ENCODE measurements at regions not wholly inside any gene's neighbourhood (a gene's known extent, or its start where the extent isn't known, plus 50 kb on each side); places are given as distances from the start of the nearest gene placed in this dataset.

DNA sequence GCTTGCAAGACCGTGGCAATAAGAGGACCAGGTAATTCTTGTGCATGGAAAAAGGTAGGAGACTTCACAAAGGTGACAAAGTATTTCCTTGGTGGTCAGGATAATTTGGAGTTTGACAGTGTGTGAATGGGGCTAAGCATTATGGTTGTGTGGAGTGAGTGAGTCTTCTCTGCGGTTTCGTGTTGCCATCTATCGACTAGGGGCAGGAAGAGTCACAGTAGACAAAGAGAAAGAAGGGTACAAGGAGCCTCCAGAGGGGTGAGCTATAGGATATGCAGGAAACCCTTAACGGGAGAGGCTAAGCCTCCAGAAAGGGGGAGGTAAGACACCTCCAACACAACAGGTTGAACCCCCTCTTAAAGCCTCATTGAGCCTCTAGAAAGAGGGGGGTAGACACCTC lies 64.0 kb upstream of the RANBP6 start:
- Histone ChIP-seq H3K4me2 (ENCODE audit: low read length) (peak overlapping the region; percentile 84), H3K27me3 (ENCODE audit: insufficient read depth, low read length) (no peaks in the 10 kb centered on the region), H2AFZ (ENCODE audit: low read depth, low read length) (no peak overlapping the region), H3K9me3 (ENCODE audit: insufficient read depth, low read depth, low read length) (no peaks in the 10 kb centered on the region), H3K27ac (ENCODE audit: low read depth, low read length) (no peak overlapping the region), H3K9ac (ENCODE audit: low read length) (no peak overlapping the region), H4K20me1 (ENCODE audit: insufficient read depth, low read length) (no peaks in the 10 kb centered on the region), H3K4me1 (ENCODE audit: insufficient read depth, low read length) (no peaks in the 10 kb centered on the region), H3K4me3 (ENCODE audit: insufficient read depth, low read depth, low read length) (no peak overlapping the region), H3K36me3 (ENCODE audit: insufficient read depth, low read length) (no peaks in the 10 kb centered on the region), H3K79me2 (ENCODE audit: insufficient read depth, low read length) (no peaks in the 10 kb centered on the region)
- H3K36me3 Mint-ChIP-seq (ENCODE audit: low read depth, unreplicated experiment): no peaks in the 10 kb centered on the region
- peaks cover 2% of the 10 kb centered on the region for H3K9me3 Mint-ChIP-seq (ENCODE audit: unreplicated experiment)
- no peak for FAIRE-seq
- no peak for TF ChIP-seq EZH2 (IDR thresholded peaks at IDR 0.05; ENCODE audit: insufficient read depth, low read length)
- TF ChIP-seq, protein P1, sequence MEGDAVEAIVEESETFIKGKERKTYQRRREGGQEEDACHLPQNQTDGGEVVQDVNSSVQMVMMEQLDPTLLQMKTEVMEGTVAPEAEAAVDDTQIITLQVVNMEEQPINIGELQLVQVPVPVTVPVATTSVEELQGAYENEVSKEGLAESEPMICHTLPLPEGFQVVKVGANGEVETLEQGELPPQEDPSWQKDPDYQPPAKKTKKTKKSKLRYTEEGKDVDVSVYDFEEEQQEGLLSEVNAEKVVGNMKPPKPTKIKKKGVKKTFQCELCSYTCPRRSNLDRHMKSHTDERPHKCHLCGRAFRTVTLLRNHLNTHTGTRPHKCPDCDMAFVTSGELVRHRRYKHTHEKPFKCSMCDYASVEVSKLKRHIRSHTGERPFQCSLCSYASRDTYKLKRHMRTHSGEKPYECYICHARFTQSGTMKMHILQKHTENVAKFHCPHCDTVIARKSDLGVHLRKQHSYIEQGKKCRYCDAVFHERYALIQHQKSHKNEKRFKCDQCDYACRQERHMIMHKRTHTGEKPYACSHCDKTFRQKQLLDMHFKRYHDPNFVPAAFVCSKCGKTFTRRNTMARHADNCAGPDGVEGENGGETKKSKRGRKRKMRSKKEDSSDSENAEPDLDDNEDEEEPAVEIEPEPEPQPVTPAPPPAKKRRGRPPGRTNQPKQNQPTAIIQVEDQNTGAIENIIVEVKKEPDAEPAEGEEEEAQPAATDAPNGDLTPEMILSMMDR (IDR thresholded peaks at IDR 0.05; ENCODE audit: insufficient read depth, low read depth, low read length): no peak
- no peak for DNase-seq (ENCODE audit: low read depth)
- no peak overlapping the region for H3K4me3 Mint-ChIP-seq (ENCODE audit: unreplicated experiment)
- H3K4me1 Mint-ChIP-seq (ENCODE audit: low read depth, unreplicated experiment): peaks cover 20% of the 10 kb centered on the region
- H3K27me3 Mint-ChIP-seq (ENCODE audit: low read depth, unreplicated experiment): no peaks in the 10 kb centered on the region
- H3K27ac Mint-ChIP-seq (ENCODE audit: unreplicated experiment): peak overlapping the region; percentile 42

DNA sequence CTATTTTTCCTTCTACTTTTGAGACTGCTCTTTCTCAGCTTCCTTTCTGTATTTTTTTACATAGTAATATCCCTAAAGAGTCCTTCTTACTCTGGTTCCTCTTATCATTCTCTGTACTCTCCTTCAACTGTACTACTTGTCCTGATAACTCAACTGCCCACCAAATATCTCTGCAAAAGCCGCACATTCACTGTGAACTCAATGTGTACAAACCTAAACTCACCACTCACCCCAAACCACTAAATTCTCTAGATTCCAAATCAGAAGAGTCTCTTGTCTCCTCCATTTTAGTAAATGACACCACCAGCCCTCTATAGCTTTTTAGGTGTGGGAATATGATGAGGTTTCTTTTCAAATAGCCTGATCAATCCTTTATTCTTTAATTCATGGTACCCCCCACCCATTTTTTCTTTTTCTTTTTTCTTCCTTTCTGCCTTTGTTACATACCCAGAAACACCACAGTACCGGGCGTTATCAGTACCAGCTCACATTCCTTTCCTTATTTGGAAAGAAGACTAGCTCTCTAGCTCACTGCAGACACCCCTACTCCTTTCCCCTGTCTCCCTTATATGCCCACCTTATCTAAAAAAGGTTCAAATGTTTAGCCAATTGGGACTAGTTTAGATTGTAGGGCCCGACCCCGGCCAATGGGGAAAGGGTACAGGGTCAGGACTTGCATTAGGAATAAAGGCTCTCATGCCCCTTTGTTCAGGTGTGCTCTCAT lies 63.1 kb upstream of the RANBP6 start:
- Histone ChIP-seq H3K4me2 (ENCODE audit: low read length) (no peak overlapping the region), H3K4me3 (ENCODE audit: insufficient read depth, low read depth, low read length) (no peak overlapping the region), H3K4me1 (ENCODE audit: insufficient read depth, low read length) (no peaks in the 10 kb centered on the region), H3K36me3 (ENCODE audit: insufficient read depth, low read length) (no peaks in the 10 kb centered on the region), H2AFZ (ENCODE audit: low read depth, low read length) (no peak overlapping the region), H3K27ac (ENCODE audit: low read depth, low read length) (no peak overlapping the region), H3K9ac (ENCODE audit: low read length) (no peak overlapping the region), H4K20me1 (ENCODE audit: insufficient read depth, low read length) (no peaks in the 10 kb centered on the region), H3K79me2 (ENCODE audit: insufficient read depth, low read length) (no peaks in the 10 kb centered on the region), H3K27me3 (ENCODE audit: insufficient read depth, low read length) (no peaks in the 10 kb centered on the region), H3K9me3 (ENCODE audit: insufficient read depth, low read depth, low read length) (no peaks in the 10 kb centered on the region)
- FAIRE-seq (no peak), DNase-seq (ENCODE audit: low read depth) (peak; percentile 49)
- H3K4me3 Mint-ChIP-seq (ENCODE audit: unreplicated experiment): peak overlapping the region; percentile 1
- H3K9me3 Mint-ChIP-seq (ENCODE audit: unreplicated experiment): peaks cover 2% of the 10 kb centered on the region
- H3K27me3 Mint-ChIP-seq (ENCODE audit: low read depth, unreplicated experiment): no peaks in the 10 kb centered on the region
- peaks cover 20% of the 10 kb centered on the region for H3K4me1 Mint-ChIP-seq (ENCODE audit: low read depth, unreplicated experiment)
- H3K36me3 Mint-ChIP-seq (ENCODE audit: low read depth, unreplicated experiment): no peaks in the 10 kb centered on the region
- no peak for TF ChIP-seq EZH2 (IDR thresholded peaks at IDR 0.05; ENCODE audit: insufficient read depth, low read length)
- TF ChIP-seq, protein P1 (IDR thresholded peaks at IDR 0.05; ENCODE audit: insufficient read depth, low read depth, low read length): no peak
- H3K27ac Mint-ChIP-seq (ENCODE audit: unreplicated experiment): peak overlapping the region; percentile 95

DNA sequence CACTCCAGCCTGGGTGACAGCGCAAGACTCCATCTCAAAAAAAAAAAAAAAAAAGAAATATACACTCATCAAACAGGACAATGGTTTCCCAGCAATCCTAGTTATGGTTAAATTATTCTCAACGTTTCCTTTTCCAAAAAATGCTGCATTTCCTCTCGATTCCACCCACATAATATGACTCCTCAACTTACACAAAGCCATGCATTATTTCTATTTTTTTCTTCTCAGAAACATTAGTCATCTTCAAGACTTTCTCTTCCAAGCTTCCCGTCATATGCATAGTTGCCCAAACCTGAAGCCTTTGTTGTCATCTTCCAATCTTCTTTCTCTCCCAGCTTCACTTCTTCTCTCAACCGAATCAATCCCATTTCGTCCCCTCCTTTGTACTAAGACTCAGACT lies 61.4 kb upstream of the RANBP6 start:
- Histone ChIP-seq H3K27ac (ENCODE audit: low read depth, low read length) (peak overlapping the region; percentile 1), H2AFZ (ENCODE audit: low read depth, low read length) (peak overlapping the region; percentile 68), H3K27me3 (ENCODE audit: insufficient read depth, low read length) (no peaks in the 10 kb centered on the region), H3K36me3 (ENCODE audit: insufficient read depth, low read length) (no peaks in the 10 kb centered on the region), H4K20me1 (ENCODE audit: insufficient read depth, low read length) (no peaks in the 10 kb centered on the region), H3K9ac (ENCODE audit: low read length) (no peak overlapping the region), H3K9me3 (ENCODE audit: insufficient read depth, low read depth, low read length) (no peaks in the 10 kb centered on the region), H3K4me3 (ENCODE audit: insufficient read depth, low read depth, low read length) (no peak overlapping the region), H3K4me2 (ENCODE audit: low read length) (peak overlapping the region; percentile 60), H3K4me1 (ENCODE audit: insufficient read depth, low read length) (no peaks in the 10 kb centered on the region), H3K79me2 (ENCODE audit: insufficient read depth, low read length) (no peaks in the 10 kb centered on the region)
- Mint-ChIP-seq H3K27ac (ENCODE audit: unreplicated experiment) (no peak overlapping the region), H3K27me3 (ENCODE audit: low read depth, unreplicated experiment) (no peaks in the 10 kb centered on the region), H3K4me3 (ENCODE audit: unreplicated experiment) (no peak overlapping the region), H3K4me1 (ENCODE audit: low read depth, unreplicated experiment) (peaks cover 20% of the 10 kb centered on the region), H3K9me3 (ENCODE audit: unreplicated experiment) (peaks cover 2% of the 10 kb centered on the region), H3K36me3 (ENCODE audit: low read depth, unreplicated experiment) (no peaks in the 10 kb centered on the region)
- no peak for TF ChIP-seq EZH2 (IDR thresholded peaks at IDR 0.05; ENCODE audit: insufficient read depth, low read length)
- TF ChIP-seq, protein P1 (IDR thresholded peaks at IDR 0.05; ENCODE audit: insufficient read depth, low read depth, low read length): no peak
- FAIRE-seq: no peak
- DNase-seq (ENCODE audit: low read depth): peak; percentile 51
